SU-DHL-6 (cell line): ENCODE measurements at regions not wholly inside any gene's neighbourhood (a gene's known extent, or its start where the extent isn't known, plus 50 kb on each side); places are given as distances from the start of the nearest gene placed in this dataset.

Source experiments
- CTCF ChIP-seq: fragments of 200-600 bp; sonication (generic); IDR thresholded peaks from one replicate; pipeline ENCODE4 v1.5.1; 2017; ENCODE audit warnings: antibody characterized with exemption, mild to moderate bottlenecking, low read length, moderate library complexity; ENCODE audit not compliant: insufficient read depth, poor library complexity, severe bottlenecking
- EZH2phosphoT487 ChIP-seq: fragments of 200-600 bp; sonication (generic), shearing (Covaris generic); conservative IDR thresholded peaks from 2 replicates; pipeline ENCODE4 v1.6.1; 2018; ENCODE audit warnings: mild to moderate bottlenecking, antibody characterized with exemption, low read length, moderate library complexity, mixed read lengths

- TF ChIP-seq CTCF (no peak), EZH2phosphoT487 (no peak)
Observed at GRCh38 chr1:181936269-181936668, 125.2 kb downstream of the ZNF648 start.
